Prostate gland (tissue), 2 donors: ENCODE measurements at regions not wholly inside any gene's neighbourhood (a gene's known extent, or its start where the extent isn't known, plus 50 kb on each side); places are given as distances from the start of the nearest gene placed in this dataset.

Experiments used
- DNase-seq: peaks from one replicate; pipeline ENCODE4 v3.0.0-alpha.2; 2019; ENCODE audit warnings: low spot score
- H3K27ac ChIP-seq, 2 donors: fragments of 200-600 bp; sonication (generic); 2 replicates each; pipeline ENCODE4 v1.5.1; 2017 to 2019
- H3K27me3 ChIP-seq: fragments of 200-600 bp; sonication (generic); replicated peaks from 2 replicates; pipeline ENCODE4 v1.5.1; 2019; ENCODE audit not compliant: insufficient read depth
- H3K36me3 ChIP-seq, 2 donors: fragments of 200-600 bp; sonication (generic); 1 replicate in 1 of 2; 2 replicates in 1 of 2; pipeline versions ENCODE4 v1.5.1 to v1.8.1; 2017 to 2019
- H3K4me1 ChIP-seq: fragments of 200-600 bp; sonication (generic); replicated peaks from 2 replicates; pipeline ENCODE4 v1.5.1; 2019
- H3K4me3 ChIP-seq, 2 donors: fragments of 200-600 bp; sonication (generic); 2 replicates each; pipeline ENCODE4 v1.5.1; 2017 to 2019
- H3K9me3 ChIP-seq: fragments of 200-600 bp; sonication (generic); 2 replicates; pipeline ENCODE4 v1.5.1; 2017
- POLR2A ChIP-seq: fragments of 450-650 bp; IDR thresholded peaks from one replicate; pipeline ENCODE4 v1.6.1; 2016; ENCODE audit warnings: antibody characterized with exemption, mild to moderate bottlenecking
- POLR2AphosphoS5 ChIP-seq: sonication (generic); formaldehyde crosslinking; IDR thresholded peaks from one replicate; pipeline ENCODE4 v1.6.1; 2017; ENCODE audit warnings: antibody characterized with exemption
- WGBS: methylation state at CpG from one replicate; pipeline ENCODE4 v1.1.5; 2018; 5-methylcytosine and 5-hydroxymethylcytosine counted together
- intact Hi-C: fragments of 100-400 bp; cut with DNase I; formaldehyde crosslinking; loops from one replicate; pipeline ENCODE4 v1.14.2; 2022
- TF ChIP-seq, protein P1 (sequence below), 4 experiments: fragments of 200-600 bp in 2 of 4; fragments of 450-650 bp in 2 of 4; sonication (generic) in 2 of 4; IDR thresholded peaks; 1 replicate in 3 of 4; 2 replicates in 1 of 4; pipeline ENCODE4 v1.5.1; 2016 to 2019; ENCODE audit warnings: antibody characterized with exemption in 4 of 4, mild to moderate bottlenecking in 2 of 4, moderate library complexity in 2 of 4

DNA sequence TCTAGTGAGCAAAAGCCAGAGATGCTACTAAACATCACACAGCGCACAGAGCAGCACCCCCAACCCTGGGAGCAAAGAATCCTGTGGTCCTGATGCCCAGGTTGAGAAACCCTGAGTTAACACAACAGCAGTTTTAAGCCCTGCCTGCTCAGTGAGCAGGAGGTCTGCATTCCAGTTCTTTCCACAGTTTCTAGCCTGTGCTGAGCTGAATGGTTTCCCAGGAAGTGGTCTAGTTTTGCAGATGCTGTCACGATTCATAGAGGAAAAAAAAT, 171.1 kb upstream of the PROK2 start:
- DNase-seq, result no peak
- 73% methylated on average over 2 of the region's 2 CpGs for WGBS
- intact Hi-C loops, result loop anchor here (5.0 to 10.0 kb wide), 5 partner anchors 81 to 866 kb away; partner anchors contain the start of genes EIF4E3 and RYBP
- H3K4me1 ChIP-seq, result no peaks in the 10 kb centered on the region
- no peak overlapping the region for H3K4me3 ChIP-seq
- no peak overlapping the region for H3K27ac ChIP-seq
- H3K9me3 ChIP-seq, result no peaks in the 10 kb centered on the region
- TF ChIP-seq POLR2A (no peak), POLR2AphosphoS5 (no peak)
- TF ChIP-seq, protein P1, sequence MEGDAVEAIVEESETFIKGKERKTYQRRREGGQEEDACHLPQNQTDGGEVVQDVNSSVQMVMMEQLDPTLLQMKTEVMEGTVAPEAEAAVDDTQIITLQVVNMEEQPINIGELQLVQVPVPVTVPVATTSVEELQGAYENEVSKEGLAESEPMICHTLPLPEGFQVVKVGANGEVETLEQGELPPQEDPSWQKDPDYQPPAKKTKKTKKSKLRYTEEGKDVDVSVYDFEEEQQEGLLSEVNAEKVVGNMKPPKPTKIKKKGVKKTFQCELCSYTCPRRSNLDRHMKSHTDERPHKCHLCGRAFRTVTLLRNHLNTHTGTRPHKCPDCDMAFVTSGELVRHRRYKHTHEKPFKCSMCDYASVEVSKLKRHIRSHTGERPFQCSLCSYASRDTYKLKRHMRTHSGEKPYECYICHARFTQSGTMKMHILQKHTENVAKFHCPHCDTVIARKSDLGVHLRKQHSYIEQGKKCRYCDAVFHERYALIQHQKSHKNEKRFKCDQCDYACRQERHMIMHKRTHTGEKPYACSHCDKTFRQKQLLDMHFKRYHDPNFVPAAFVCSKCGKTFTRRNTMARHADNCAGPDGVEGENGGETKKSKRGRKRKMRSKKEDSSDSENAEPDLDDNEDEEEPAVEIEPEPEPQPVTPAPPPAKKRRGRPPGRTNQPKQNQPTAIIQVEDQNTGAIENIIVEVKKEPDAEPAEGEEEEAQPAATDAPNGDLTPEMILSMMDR (IDR thresholded peaks at IDR 0.05), result no peak
- H3K36me3 ChIP-seq, result no peaks in the 10 kb centered on the region
- H3K27me3 ChIP-seq, result no peaks in the 10 kb centered on the region

DNA sequence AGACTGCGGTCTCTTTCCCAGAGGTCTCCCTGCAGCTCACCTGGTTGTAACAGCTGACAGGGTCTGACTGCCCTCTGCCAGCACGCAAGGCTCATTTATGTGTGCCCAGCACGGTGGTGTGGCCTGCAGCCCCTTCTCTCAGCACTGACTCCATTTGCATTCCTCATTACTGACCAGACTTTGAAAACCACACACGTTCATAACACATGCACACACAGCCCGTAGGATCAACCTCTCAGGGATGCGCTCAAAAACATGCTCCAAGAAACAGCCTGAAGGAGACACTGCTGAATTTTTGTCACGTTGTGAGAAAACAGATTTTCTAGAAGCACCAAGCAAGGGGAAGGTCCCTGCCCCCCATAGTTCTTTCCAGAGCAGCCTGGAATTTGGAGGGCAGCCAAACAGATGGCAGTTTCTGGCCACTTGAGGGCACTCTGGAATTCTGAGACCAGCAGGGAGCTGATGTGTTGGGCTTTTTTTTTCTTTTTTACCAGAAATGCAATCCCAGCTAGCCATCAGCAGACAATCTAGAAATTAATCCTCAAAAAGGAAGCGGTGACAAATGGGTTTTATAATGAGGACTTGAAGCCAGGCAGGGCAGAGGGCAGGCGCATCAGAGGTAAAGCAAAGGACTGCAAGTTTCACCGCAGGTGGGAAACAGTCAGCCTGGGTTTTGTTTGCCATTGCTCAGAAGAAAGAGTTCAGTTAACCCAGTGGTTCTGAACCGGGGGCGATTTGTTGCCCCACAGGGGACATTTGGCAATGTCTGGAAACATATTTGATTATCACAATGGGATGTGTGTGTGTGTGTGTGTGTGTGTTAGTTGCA, 170.5 kb upstream of the PROK2 start:
- no peaks in the 10 kb centered on the region for H3K36me3 ChIP-seq
- WGBS, result 44% methylated on average over 12 of the region's 12 CpGs
- intact Hi-C loops, result loop anchor here (5.0 to 10.0 kb wide), 5 partner anchors 81 to 867 kb away; partner anchors contain the start of genes EIF4E3 and RYBP
- TF ChIP-seq POLR2A, result no peak
- TF ChIP-seq, protein P1 (IDR thresholded peaks at IDR 0.05), result peak; percentile 58 to 78 (median 69)
- peak; percentile 65 for TF ChIP-seq POLR2AphosphoS5
- no peak overlapping the region for H3K4me3 ChIP-seq
- no peaks in the 10 kb centered on the region for H3K4me1 ChIP-seq
- no peak overlapping the region for H3K27ac ChIP-seq
- H3K9me3 ChIP-seq, result no peaks in the 10 kb centered on the region
- DNase-seq, result peak; percentile 67
- H3K27me3 ChIP-seq, result no peaks in the 10 kb centered on the region

DNA sequence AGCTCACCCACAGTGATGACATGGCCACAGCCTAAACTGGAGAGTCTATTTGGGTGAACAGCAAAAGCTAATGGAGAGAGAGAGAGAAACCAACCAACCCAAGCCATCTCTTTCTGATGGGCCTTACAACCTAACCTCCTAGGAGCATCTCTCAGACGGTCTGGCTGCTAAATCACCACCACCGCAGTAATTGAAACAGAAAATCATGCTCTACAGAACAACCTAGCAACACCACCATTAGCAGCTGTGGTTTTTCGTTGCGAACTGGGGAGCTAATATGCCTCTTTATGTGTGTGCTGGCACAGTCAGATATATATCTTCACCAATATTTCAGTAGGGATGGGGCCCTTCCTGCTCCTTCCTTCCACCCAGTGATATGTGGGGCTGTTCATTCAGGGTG, 166.9 kb upstream of the PROK2 start:
- Histone ChIP-seq H3K9me3 (no peaks in the 10 kb centered on the region), H3K4me1 (no peaks in the 10 kb centered on the region), H3K4me3 (no peak overlapping the region), H3K27me3 (no peaks in the 10 kb centered on the region), H3K36me3 (no peaks in the 10 kb centered on the region), H3K27ac (no peak overlapping the region)
- no peak for DNase-seq
- TF ChIP-seq POLR2A, result no peak
- TF ChIP-seq POLR2AphosphoS5, result no peak
- TF ChIP-seq, protein P1 (IDR thresholded peaks at IDR 0.05), result no peak
- 73% methylated on average over 4 of the region's 4 CpGs for WGBS
- intact Hi-C loops, result loop anchor here (10.0 kb wide), 4 partner anchors 77 to 493 kb away; partner anchors contain the start of genes EIF4E3 and RYBP

DNA sequence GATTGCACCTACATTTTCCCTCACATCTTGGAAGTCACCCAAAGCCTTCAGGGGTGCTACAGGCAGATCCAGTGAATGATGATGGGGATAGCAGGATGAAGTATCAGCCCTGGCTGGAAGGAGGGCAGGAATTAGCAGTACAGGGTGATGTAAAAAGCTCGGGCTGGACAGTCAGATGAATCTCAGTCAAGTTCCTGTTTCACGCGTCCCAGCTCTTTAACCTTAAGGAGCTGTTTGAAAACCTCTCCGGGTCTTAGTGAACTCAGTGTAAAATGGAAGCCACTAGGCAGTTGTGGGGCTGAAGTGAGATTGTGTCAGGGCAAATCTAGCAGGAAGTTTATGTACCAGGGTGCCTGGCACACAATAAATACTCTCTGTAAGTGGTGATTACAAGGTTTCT, 166.4 kb upstream of the PROK2 start:
- intact Hi-C loops, result loop anchor here (10.0 kb wide), 4 partner anchors 77 to 493 kb away; partner anchors contain the start of genes EIF4E3 and RYBP
- no peak for DNase-seq
- TF ChIP-seq POLR2AphosphoS5, result no peak
- no peak for TF ChIP-seq POLR2A
- TF ChIP-seq, protein P1 (IDR thresholded peaks at IDR 0.05), result no peak
- no peaks in the 10 kb centered on the region for H3K4me1 ChIP-seq
- H3K9me3 ChIP-seq, result no peaks in the 10 kb centered on the region
- H3K4me3 ChIP-seq, result no peak overlapping the region
- 59% methylated on average over 4 of the region's 4 CpGs for WGBS
- H3K36me3 ChIP-seq, result no peaks in the 10 kb centered on the region
- H3K27me3 ChIP-seq, result no peaks in the 10 kb centered on the region
- H3K27ac ChIP-seq, result no peak overlapping the region

DNA sequence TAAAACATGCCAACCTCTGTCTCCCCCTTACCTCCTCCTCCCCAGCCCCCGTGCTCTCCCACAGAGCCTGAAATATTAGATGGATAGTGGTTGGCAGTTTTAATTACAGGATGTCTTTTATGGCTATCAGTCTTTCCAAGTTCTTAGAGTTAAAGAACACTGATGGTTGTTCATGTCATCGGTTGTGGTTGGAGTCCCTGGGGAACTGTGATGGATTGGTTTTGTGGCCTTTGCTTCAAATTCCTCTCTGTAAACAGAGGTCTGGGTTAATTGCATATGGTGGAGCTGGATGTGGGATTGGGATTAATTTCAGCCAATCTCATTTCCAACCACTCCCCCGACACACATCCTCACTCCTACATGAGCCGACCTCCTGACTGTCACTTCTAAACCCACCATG, 164.5 kb upstream of the PROK2 start:
- TF ChIP-seq POLR2AphosphoS5 (no peak), POLR2A (no peak)
- TF ChIP-seq, protein P1 (IDR thresholded peaks at IDR 0.05), result no peak
- 71% methylated on average over 4 of the region's 4 CpGs for WGBS
- Histone ChIP-seq H3K4me1 (no peaks in the 10 kb centered on the region), H3K9me3 (no peaks in the 10 kb centered on the region), H3K4me3 (no peak overlapping the region), H3K27me3 (no peaks in the 10 kb centered on the region), H3K27ac (no peak overlapping the region), H3K36me3 (no peaks in the 10 kb centered on the region)
- intact Hi-C loops, result no loop called here
- DNase-seq, result no peak
